CD14-positive monocyte (primary cell): ENCODE measurements at regions not wholly inside any gene's neighbourhood (a gene's known extent, or its start where the extent isn't known, plus 50 kb on each side); places are given as distances from the start of the nearest gene placed in this dataset.

Experiments used
- DNase-seq, 3 donors: peaks; one replicate each; pipeline ENCODE4 v3.0.0-alpha.2; 2011 to 2022
- H2AFZ ChIP-seq: 2 replicates; pipeline ENCODE4 v1.6.0; 2012; ENCODE audit warnings: mild to moderate bottlenecking, low read depth, low read length, inconsistent platforms; ENCODE audit not compliant: insufficient read depth, poor library complexity, severe bottlenecking
- H3K27ac ChIP-seq, 2 donors: 1 replicate in 1 of 2; 2 replicates in 1 of 2; pipeline ENCODE4 v1.5.1; 2012 to 2013; ENCODE audit warnings: low read length in 2 of 2, control low read depth in 1 of 2, inconsistent platforms in 1 of 2, low read depth in 1 of 2, mild to moderate bottlenecking in 1 of 2
- H3K27me3 ChIP-seq, 2 donors: one replicate each; pipeline versions ENCODE4 v1.6.0 to v1.6.1; 2011 to 2013; ENCODE audit warnings: low read length in 2 of 2; ENCODE audit not compliant: control insufficient read depth in 2 of 2, insufficient read depth in 2 of 2
- H3K36me3 ChIP-seq, 2 donors: replicated peaks in 1 of 2; 1 replicate in 1 of 2; 2 replicates in 1 of 2; pipeline versions ENCODE4 v1.5.1 to v1.6.1; 2012 to 2013; ENCODE audit warnings: low read length in 2 of 2, control low read depth in 1 of 2, inconsistent platforms in 1 of 2, mild to moderate bottlenecking in 1 of 2; ENCODE audit not compliant: insufficient read depth in 2 of 2, control insufficient read depth in 1 of 2
- H3K4me1 ChIP-seq, 2 donors: 1 replicate in 1 of 2; 2 replicates in 1 of 2; pipeline versions ENCODE4 v1.5.1 to v1.6.1; 2012 to 2013; ENCODE audit warnings: low read length in 2 of 2, control low read depth in 1 of 2, inconsistent platforms in 1 of 2, mild to moderate bottlenecking in 1 of 2, moderate library complexity in 1 of 2; ENCODE audit not compliant: insufficient read depth in 2 of 2, control insufficient read depth in 1 of 2
- H3K4me2 ChIP-seq: replicated peaks from 2 replicates; pipeline ENCODE3; 2012; ENCODE audit warnings: low read length, moderate library complexity, mild to moderate bottlenecking; ENCODE audit not compliant: poor library complexity, severe bottlenecking; ENCODE audit errors: extremely low read depth
- H3K4me3 ChIP-seq, 3 experiments: fragments of 200-600 bp in 1 of 3; sonication (generic) in 1 of 3; replicated peaks in 1 of 3; 1 replicate in 2 of 3; 2 replicates in 1 of 3; pipeline ENCODE4 v1.5.1; 2011 to 2013; ENCODE audit warnings: low read length in 3 of 3, mild to moderate bottlenecking in 3 of 3, control low read depth in 2 of 3, low read depth in 2 of 3, inconsistent platforms in 1 of 3, moderate library complexity in 1 of 3
- H3K79me2 ChIP-seq: 2 replicates; pipeline ENCODE4 v1.6.0; 2012; ENCODE audit warnings: mild to moderate bottlenecking, control low read depth, inconsistent platforms, low read length, moderate library complexity; ENCODE audit not compliant: insufficient read depth
- H3K9ac ChIP-seq: 2 replicates; pipeline ENCODE4 v1.6.0; 2017; ENCODE audit warnings: low read length, mild to moderate bottlenecking; ENCODE audit not compliant: insufficient read depth, poor library complexity, severe bottlenecking
- H3K9me3 ChIP-seq, 2 donors: replicated peaks in 1 of 2; 1 replicate in 1 of 2; 2 replicates in 1 of 2; pipeline versions ENCODE4 v1.5.1 to v1.6.1; 2012 to 2013; ENCODE audit warnings: low read length in 2 of 2, control low read depth in 1 of 2; ENCODE audit not compliant: control insufficient read depth in 1 of 2, insufficient read depth in 1 of 2
- H4K20me1 ChIP-seq: 2 replicates; pipeline ENCODE4 v1.6.0; 2012; ENCODE audit warnings: mild to moderate bottlenecking, low read length, control low read depth, moderate library complexity; ENCODE audit not compliant: insufficient read depth
- H3K27ac Mint-ChIP-seq, 7 donors: one replicate each; pipeline ENCODE4 v1.8.0; 2020; ENCODE audit warnings: mild to moderate bottlenecking in 7 of 7, mixed read lengths in 7 of 7, moderate library complexity in 6 of 7, inconsistent platforms in 2 of 7
- H3K27me3 Mint-ChIP-seq, 3 donors: one replicate each; pipeline ENCODE4 v1.8.0; 2021 to 2022; ENCODE audit warnings: low read depth in 3 of 3, mild to moderate bottlenecking in 3 of 3, mixed read lengths in 3 of 3, moderate library complexity in 3 of 3, inconsistent platforms in 1 of 3
- H3K36me3 Mint-ChIP-seq, 2 donors: one replicate each; pipeline ENCODE4 v1.8.0; 2020; ENCODE audit warnings: mixed read lengths in 2 of 2, inconsistent platforms in 1 of 2, mild to moderate bottlenecking in 1 of 2
- H3K4me1 Mint-ChIP-seq: one replicate; pipeline ENCODE4 v1.8.0; 2020; ENCODE audit warnings: mild to moderate bottlenecking, mixed read lengths
- H3K4me3 Mint-ChIP-seq, 2 donors: one replicate each; pipeline ENCODE4 v1.8.0; 2020; ENCODE audit warnings: mild to moderate bottlenecking in 2 of 2, mixed read lengths in 2 of 2, moderate library complexity in 1 of 2
- H3K9me3 Mint-ChIP-seq, 7 donors: one replicate each; pipeline ENCODE4 v1.8.0; 2020 to 2022; ENCODE audit warnings: mixed read lengths in 7 of 7, mild to moderate bottlenecking in 6 of 7, moderate library complexity in 6 of 7, inconsistent platforms in 2 of 7
- WGBS: methylation state at CpG from one replicate; pipeline ENCODE4 v1.1.5; 2013; ENCODE audit warnings: missing lambda C conversion rate; ENCODE audit not compliant: insufficient coverage; 5-methylcytosine and 5-hydroxymethylcytosine counted together
- intact Hi-C, 2 donors: fragments of 100-400 bp; cut with micrococcal nuclease; formaldehyde crosslinking; loops; one replicate each; pipeline versions ENCODE4 v1.15.0 to v1.15.1; 2023
- TF ChIP-seq, protein P1 (sequence below): fragments of 200-600 bp; IDR thresholded peaks from one replicate; pipeline ENCODE4 v1.8.0; 2022; ENCODE audit warnings: antibody characterized with exemption, mild to moderate bottlenecking

- TF ChIP-seq, protein P1, sequence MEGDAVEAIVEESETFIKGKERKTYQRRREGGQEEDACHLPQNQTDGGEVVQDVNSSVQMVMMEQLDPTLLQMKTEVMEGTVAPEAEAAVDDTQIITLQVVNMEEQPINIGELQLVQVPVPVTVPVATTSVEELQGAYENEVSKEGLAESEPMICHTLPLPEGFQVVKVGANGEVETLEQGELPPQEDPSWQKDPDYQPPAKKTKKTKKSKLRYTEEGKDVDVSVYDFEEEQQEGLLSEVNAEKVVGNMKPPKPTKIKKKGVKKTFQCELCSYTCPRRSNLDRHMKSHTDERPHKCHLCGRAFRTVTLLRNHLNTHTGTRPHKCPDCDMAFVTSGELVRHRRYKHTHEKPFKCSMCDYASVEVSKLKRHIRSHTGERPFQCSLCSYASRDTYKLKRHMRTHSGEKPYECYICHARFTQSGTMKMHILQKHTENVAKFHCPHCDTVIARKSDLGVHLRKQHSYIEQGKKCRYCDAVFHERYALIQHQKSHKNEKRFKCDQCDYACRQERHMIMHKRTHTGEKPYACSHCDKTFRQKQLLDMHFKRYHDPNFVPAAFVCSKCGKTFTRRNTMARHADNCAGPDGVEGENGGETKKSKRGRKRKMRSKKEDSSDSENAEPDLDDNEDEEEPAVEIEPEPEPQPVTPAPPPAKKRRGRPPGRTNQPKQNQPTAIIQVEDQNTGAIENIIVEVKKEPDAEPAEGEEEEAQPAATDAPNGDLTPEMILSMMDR: no peak
These were observed 395.4 kb upstream of the RGS17 start for GRCh38 chr6:153526479-153526878.

DNA sequence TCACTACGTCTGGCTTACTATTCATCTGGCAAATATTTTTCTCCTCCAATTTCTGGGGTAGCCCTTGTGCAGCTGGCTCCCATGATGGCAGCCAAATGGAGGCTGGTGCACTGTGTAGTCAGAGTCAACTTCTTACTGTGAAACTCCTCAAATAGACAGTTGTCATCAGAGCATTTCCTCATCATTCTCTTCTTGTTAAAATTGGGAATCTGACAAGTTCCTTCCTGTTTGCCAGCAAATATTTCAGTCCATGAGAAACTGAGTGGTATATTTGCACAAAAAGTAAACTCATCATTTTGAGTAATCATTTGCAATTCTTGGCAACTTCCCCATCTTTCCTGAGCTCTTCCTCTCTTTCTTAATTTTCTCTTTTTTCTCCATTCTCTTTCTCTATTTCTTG lies 394.9 kb upstream of the RGS17 start:
- Histone ChIP-seq H3K4me2 (no peak overlapping the region), H3K9ac (no peak overlapping the region), H3K79me2 (no peaks in the 10 kb centered on the region), H3K27ac (no peak overlapping the region), H2AFZ (no peak overlapping the region), H3K9me3 (peaks cover 5 to 8% of the 10 kb centered on the region in 2 donors), H3K4me1 (no peaks in the 10 kb centered on the region), H4K20me1 (no peaks in the 10 kb centered on the region), H3K4me3 (no peak overlapping the region), H3K36me3 (no peaks in the 10 kb centered on the region), H3K27me3 (no peaks in the 10 kb centered on the region)
- Mint-ChIP-seq H3K36me3 (no peaks in the 10 kb centered on the region), H3K9me3 (peaks cover 0 to 5% (median 2%) of the 10 kb centered on the region in 7 donors), H3K4me3 (no peak overlapping the region), H3K4me1 (no peaks in the 10 kb centered on the region), H3K27me3 (peaks cover 0 to 2% (median 0%) of the 10 kb centered on the region in 3 donors), H3K27ac (no peak overlapping the region)
- DNase-seq: no peak
- intact Hi-C loops: no loop called here
- WGBS: no CpG with 5 or more reads among the region's 1 CpG
- TF ChIP-seq, protein P1: no peak

More at GRCh38 chr6:153526479-153526878, 395.4 kb upstream of the RGS17 start:
- Histone ChIP-seq H3K9ac (no peak overlapping the region), H2AFZ (no peak overlapping the region), H3K79me2 (no peaks in the 10 kb centered on the region), H3K4me3 (no peak overlapping the region), H3K27me3 (no peaks in the 10 kb centered on the region), H4K20me1 (no peaks in the 10 kb centered on the region), H3K4me1 (no peaks in the 10 kb centered on the region), H3K36me3 (no peaks in the 10 kb centered on the region), H3K4me2 (no peak overlapping the region), H3K9me3 (peaks cover 0 to 4% of the 10 kb centered on the region in 2 donors), H3K27ac (no peak overlapping the region)
- Mint-ChIP-seq H3K27ac (no peak overlapping the region), H3K4me1 (no peaks in the 10 kb centered on the region), H3K27me3 (peaks cover 0 to 2% (median 0%) of the 10 kb centered on the region in 3 donors), H3K36me3 (no peaks in the 10 kb centered on the region), H3K4me3 (no peak overlapping the region), H3K9me3 (peaks cover 0 to 5% (median 2%) of the 10 kb centered on the region in 7 donors)
- intact Hi-C loops: no loop called here
- no peak for DNase-seq
- WGBS: 80% methylated on average over 1 of the region's 3 CpGs
